Neural progenitor cell (in vitro differentiated cells): ENCODE measurements at regions not wholly inside any gene's neighbourhood (a gene's known extent, or its start where the extent isn't known, plus 50 kb on each side); places are given as distances from the start of the nearest gene placed in this dataset.
A peak's percentile ranks its signal among the peaks of the same experiment; 100 is the strongest.

Source experiments
- DNase-seq: peaks from one replicate; pipeline ENCODE4 v3.0.0-alpha.2; 2016; ENCODE audit warnings: low spot score
- H2AFZ ChIP-seq: fragments of 200-600 bp; sonication (generic); replicated peaks from 2 replicates; pipeline ENCODE4 v1.6.1; 2016; ENCODE audit warnings: antibody characterized with exemption
- H3F3A ChIP-seq: fragments of 200-600 bp; sonication (generic); 2 replicates; pipeline ENCODE4 v1.6.1; 2016; ENCODE audit warnings: antibody characterized with exemption, low read depth
- H3K27ac ChIP-seq: fragments of 200-600 bp; sonication (generic); 2 replicates; pipeline ENCODE4 v1.5.1; 2016; ENCODE audit warnings: mild to moderate bottlenecking
- H3K27me3 ChIP-seq: fragments of 200-600 bp; sonication (generic); 2 replicates; pipeline ENCODE4 v1.6.1; 2016; ENCODE audit warnings: mild to moderate bottlenecking, moderate library complexity
- H3K36me3 ChIP-seq: fragments of 200-600 bp; sonication (generic); 2 replicates; pipeline ENCODE4 v1.5.1; 2016
- H3K4me1 ChIP-seq: fragments of 200-600 bp; sonication (generic); 2 replicates; pipeline ENCODE4 v1.6.1; 2016; ENCODE audit warnings: mixed run types
- H3K4me2 ChIP-seq: fragments of 200-600 bp; sonication (generic); 2 replicates; pipeline ENCODE4 v1.6.1; 2016
- H3K4me3 ChIP-seq: fragments of 200-600 bp; sonication (generic); 2 replicates; pipeline ENCODE4 v1.5.1; 2016
- H3K79me2 ChIP-seq: fragments of 200-600 bp; sonication (generic); 2 replicates; pipeline ENCODE4 v1.6.1; 2016; ENCODE audit warnings: low read depth
- H3K9ac ChIP-seq: fragments of 200-600 bp; sonication (generic); 2 replicates; pipeline ENCODE4 v1.6.1; 2016
- H3K9me3 ChIP-seq: fragments of 200-600 bp; sonication (generic); 2 replicates; pipeline ENCODE4 v1.5.1; 2016; ENCODE audit warnings: low read depth
- H4K20me1 ChIP-seq: fragments of 200-600 bp; sonication (generic); 2 replicates; pipeline ENCODE4 v1.6.1; 2016; ENCODE audit warnings: low read depth
- H3K27ac Mint-ChIP-seq: 3 replicates; pipeline ENCODE4 v1.8.0; 2021; ENCODE audit warnings: mixed read lengths
- H3K27me3 Mint-ChIP-seq: 2 replicates; pipeline ENCODE4 v1.8.0; 2022; ENCODE audit warnings: low read depth, mild to moderate bottlenecking, inconsistent platforms, moderate library complexity, mixed read lengths; ENCODE audit not compliant: insufficient read depth
- H3K36me3 Mint-ChIP-seq: 3 replicates; pipeline ENCODE4 v1.8.0; 2021; ENCODE audit warnings: mixed read lengths
- H3K4me1 Mint-ChIP-seq: 3 replicates; pipeline ENCODE4 v1.8.0; 2021; ENCODE audit warnings: mixed read lengths
- H3K4me3 Mint-ChIP-seq: 3 replicates; pipeline ENCODE4 v1.8.0; 2021; ENCODE audit warnings: mild to moderate bottlenecking, moderate library complexity, mixed read lengths
- H3K9me3 Mint-ChIP-seq: 3 replicates; pipeline ENCODE4 v1.8.0; 2020; ENCODE audit warnings: mixed read lengths
- EZH2 ChIP-seq: fragments of 200-600 bp; sonication (generic); IDR thresholded peaks from 2 replicates; pipeline ENCODE4 v1.6.1; 2017; ENCODE audit warnings: antibody characterized with exemption, mild to moderate bottlenecking, moderate library complexity
- EZH2phosphoT487 ChIP-seq: fragments of 200-600 bp; sonication (generic); IDR thresholded peaks from 2 replicates; pipeline ENCODE4 v1.6.1; 2017; ENCODE audit warnings: antibody characterized with exemption
- TF ChIP-seq, protein P1 (sequence below): fragments of 200-600 bp; sonication (generic); IDR thresholded peaks from 2 replicates; pipeline ENCODE4 v1.5.1; 2017; ENCODE audit warnings: antibody characterized with exemption, mild to moderate bottlenecking

DNA sequence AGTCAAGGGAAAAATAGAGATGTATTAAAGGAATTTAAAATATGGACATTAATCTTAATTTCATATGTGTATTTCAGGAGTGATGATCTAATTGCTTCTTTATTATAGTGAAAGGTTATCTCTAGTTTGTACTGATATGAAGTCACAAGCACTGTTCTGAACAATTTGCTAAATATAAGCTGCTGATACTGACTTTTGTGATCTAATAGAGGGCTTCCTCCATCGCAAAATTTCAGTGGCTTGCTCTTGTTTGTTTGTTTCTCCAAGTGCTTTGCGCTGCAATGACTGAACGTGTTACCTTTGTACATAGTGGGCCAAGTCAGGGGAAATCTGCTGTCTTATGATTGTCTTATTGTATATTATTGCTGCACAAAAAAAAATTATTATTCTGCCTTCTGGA lies 307.0 kb downstream of the KCNJ2 start:
- no peak for TF ChIP-seq EZH2phosphoT487
- no peak for TF ChIP-seq EZH2
- TF ChIP-seq, protein P1, sequence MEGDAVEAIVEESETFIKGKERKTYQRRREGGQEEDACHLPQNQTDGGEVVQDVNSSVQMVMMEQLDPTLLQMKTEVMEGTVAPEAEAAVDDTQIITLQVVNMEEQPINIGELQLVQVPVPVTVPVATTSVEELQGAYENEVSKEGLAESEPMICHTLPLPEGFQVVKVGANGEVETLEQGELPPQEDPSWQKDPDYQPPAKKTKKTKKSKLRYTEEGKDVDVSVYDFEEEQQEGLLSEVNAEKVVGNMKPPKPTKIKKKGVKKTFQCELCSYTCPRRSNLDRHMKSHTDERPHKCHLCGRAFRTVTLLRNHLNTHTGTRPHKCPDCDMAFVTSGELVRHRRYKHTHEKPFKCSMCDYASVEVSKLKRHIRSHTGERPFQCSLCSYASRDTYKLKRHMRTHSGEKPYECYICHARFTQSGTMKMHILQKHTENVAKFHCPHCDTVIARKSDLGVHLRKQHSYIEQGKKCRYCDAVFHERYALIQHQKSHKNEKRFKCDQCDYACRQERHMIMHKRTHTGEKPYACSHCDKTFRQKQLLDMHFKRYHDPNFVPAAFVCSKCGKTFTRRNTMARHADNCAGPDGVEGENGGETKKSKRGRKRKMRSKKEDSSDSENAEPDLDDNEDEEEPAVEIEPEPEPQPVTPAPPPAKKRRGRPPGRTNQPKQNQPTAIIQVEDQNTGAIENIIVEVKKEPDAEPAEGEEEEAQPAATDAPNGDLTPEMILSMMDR = no peak
- H3K9me3 Mint-ChIP-seq = no peaks in the 10 kb centered on the region
- Histone ChIP-seq H4K20me1 (no peaks in the 10 kb centered on the region), H3K79me2 (no peaks in the 10 kb centered on the region), H3K27me3 (no peaks in the 10 kb centered on the region), H3K36me3 (no peaks in the 10 kb centered on the region), H3K9me3 (no peaks in the 10 kb centered on the region), H3K9ac (no peak overlapping the region), H3K27ac (no peak overlapping the region), H2AFZ (no peak overlapping the region), H3K4me3 (no peak overlapping the region), H3K4me2 (no peak overlapping the region), H3K4me1 (no peaks in the 10 kb centered on the region), H3F3A (no peaks in the 10 kb centered on the region)
- no peaks in the 10 kb centered on the region for H3K36me3 Mint-ChIP-seq
- H3K4me1 Mint-ChIP-seq = no peaks in the 10 kb centered on the region
- H3K27ac Mint-ChIP-seq = no peak overlapping the region
- peaks cover 7% of the 10 kb centered on the region for H3K27me3 Mint-ChIP-seq
- no peak overlapping the region for H3K4me3 Mint-ChIP-seq
- DNase-seq = no peak

DNA sequence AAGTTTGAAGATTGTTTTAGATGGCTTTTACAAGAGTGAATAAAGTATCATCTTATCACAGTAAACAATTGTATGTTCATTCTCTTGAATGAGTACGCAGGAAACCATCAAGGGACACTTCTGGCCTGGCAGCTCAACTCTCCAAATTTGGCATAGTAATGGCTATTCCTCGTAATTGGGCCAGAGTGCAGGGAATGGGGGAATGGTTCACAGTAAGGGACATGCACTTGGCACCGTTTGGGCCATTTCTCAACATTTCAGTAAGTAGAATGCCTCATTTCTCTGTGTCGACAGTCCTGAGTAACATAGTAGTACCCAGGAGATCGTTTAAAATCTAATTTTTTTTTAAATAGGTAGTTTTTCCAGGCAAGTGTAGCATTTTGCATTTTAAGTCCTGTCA lies 309.6 kb downstream of the KCNJ2 start:
- Mint-ChIP-seq H3K9me3 (peaks cover 7% of the 10 kb centered on the region), H3K4me1 (no peaks in the 10 kb centered on the region), H3K4me3 (no peak overlapping the region), H3K27me3 (peaks cover 2% of the 10 kb centered on the region), H3K36me3 (no peaks in the 10 kb centered on the region), H3K27ac (no peak overlapping the region)
- no peak for DNase-seq
- Histone ChIP-seq H3K4me1 (no peaks in the 10 kb centered on the region), H3K79me2 (no peaks in the 10 kb centered on the region), H3K9me3 (no peaks in the 10 kb centered on the region), H4K20me1 (no peaks in the 10 kb centered on the region), H3K27ac (no peak overlapping the region), H3F3A (no peaks in the 10 kb centered on the region), H3K36me3 (no peaks in the 10 kb centered on the region), H3K4me2 (no peak overlapping the region), H3K27me3 (no peaks in the 10 kb centered on the region), H3K4me3 (no peak overlapping the region), H3K9ac (no peak overlapping the region), H2AFZ (peak overlapping the region; percentile 19)
- TF ChIP-seq EZH2 (no peak), EZH2phosphoT487 (no peak)
- TF ChIP-seq, protein P1 = no peak

DNA sequence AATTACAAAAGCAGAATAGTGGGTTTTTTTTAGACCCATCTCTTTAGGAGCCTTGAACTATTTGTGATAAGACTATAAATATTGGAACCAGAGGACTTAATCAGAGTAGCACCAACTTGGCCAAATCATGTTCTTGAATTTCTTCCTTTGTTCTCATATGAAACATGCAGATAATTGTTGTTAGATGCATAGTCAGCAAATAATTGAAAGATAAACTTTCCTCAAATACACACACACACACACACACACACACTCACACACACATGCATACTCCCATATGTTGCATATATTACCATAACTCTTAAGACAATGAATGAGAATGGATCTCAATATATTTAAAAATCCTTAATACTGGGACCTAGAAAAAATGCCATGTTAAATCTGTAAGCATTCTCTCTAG lies 310.4 kb downstream of the KCNJ2 start:
- no peak overlapping the region for H3K9ac ChIP-seq
- no peak overlapping the region for H3K27ac ChIP-seq
- no peaks in the 10 kb centered on the region for H3K36me3 ChIP-seq
- Mint-ChIP-seq H3K27ac (no peak overlapping the region), H3K36me3 (no peaks in the 10 kb centered on the region), H3K27me3 (peaks cover 2% of the 10 kb centered on the region), H3K9me3 (peaks cover 7% of the 10 kb centered on the region), H3K4me3 (no peak overlapping the region), H3K4me1 (no peaks in the 10 kb centered on the region)
- no peaks in the 10 kb centered on the region for H4K20me1 ChIP-seq
- H3K9me3 ChIP-seq = no peaks in the 10 kb centered on the region
- H3K27me3 ChIP-seq = no peaks in the 10 kb centered on the region
- no peak overlapping the region for H3K4me3 ChIP-seq
- H3F3A ChIP-seq = no peaks in the 10 kb centered on the region
- H2AFZ ChIP-seq = no peak overlapping the region
- no peaks in the 10 kb centered on the region for H3K79me2 ChIP-seq
- H3K4me1 ChIP-seq = no peaks in the 10 kb centered on the region
- DNase-seq = no peak
- TF ChIP-seq EZH2phosphoT487 (no peak), EZH2 (no peak)
- TF ChIP-seq, protein P1 = no peak
- no peak overlapping the region for H3K4me2 ChIP-seq

DNA sequence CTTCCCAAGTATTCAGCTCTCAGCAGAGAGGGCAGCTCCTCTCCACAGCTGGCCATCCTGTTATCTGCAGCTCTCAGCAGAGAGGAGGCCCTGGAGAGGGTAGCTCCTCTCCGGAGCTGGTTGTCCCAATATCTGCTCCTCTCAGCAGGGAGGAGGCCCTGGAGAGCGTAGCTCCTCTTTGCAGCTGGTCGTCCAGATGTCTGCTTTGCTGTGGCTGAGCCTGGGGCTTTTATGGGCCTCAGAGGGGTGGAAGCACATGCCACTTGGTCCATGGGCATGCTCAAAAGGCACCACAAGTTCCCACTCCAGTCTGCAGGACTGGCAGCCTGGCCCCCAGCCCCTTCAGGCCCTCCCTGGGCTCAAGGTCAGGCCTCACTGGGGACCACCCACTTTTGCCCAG lies 314.3 kb downstream of the KCNJ2 start:
- Mint-ChIP-seq H3K27ac (no peak overlapping the region), H3K36me3 (no peaks in the 10 kb centered on the region), H3K4me3 (no peak overlapping the region), H3K4me1 (no peaks in the 10 kb centered on the region), H3K27me3 (peaks cover 2% of the 10 kb centered on the region), H3K9me3 (peaks cover 7% of the 10 kb centered on the region)
- Histone ChIP-seq H3K79me2 (no peaks in the 10 kb centered on the region), H3K9ac (no peak overlapping the region), H2AFZ (no peak overlapping the region), H3K4me3 (no peak overlapping the region), H3K9me3 (no peaks in the 10 kb centered on the region), H3K4me1 (no peaks in the 10 kb centered on the region), H3K4me2 (no peak overlapping the region), H4K20me1 (no peaks in the 10 kb centered on the region), H3K27me3 (no peaks in the 10 kb centered on the region), H3K27ac (no peak overlapping the region), H3F3A (no peaks in the 10 kb centered on the region), H3K36me3 (no peaks in the 10 kb centered on the region)
- DNase-seq = no peak
- TF ChIP-seq EZH2 (no peak), EZH2phosphoT487 (no peak)
- TF ChIP-seq, protein P1 = no peak
